HuH-7 (cell line): ENCODE measurements at regions not wholly inside any gene's neighbourhood (a gene's known extent, or its start where the extent isn't known, plus 50 kb on each side); places are given as distances from the start of the nearest gene placed in this dataset.
"Not testable (repeated sequence)": the region's sequence is repeated elsewhere in the genome, so short reads cannot be mapped to it uniquely, and the experiment has no call there.

Experiments used
- DNase-seq: peaks from one replicate; pipeline ENCODE4 v3.0.0; 2011; ENCODE audit warnings: low spot score

DNA sequence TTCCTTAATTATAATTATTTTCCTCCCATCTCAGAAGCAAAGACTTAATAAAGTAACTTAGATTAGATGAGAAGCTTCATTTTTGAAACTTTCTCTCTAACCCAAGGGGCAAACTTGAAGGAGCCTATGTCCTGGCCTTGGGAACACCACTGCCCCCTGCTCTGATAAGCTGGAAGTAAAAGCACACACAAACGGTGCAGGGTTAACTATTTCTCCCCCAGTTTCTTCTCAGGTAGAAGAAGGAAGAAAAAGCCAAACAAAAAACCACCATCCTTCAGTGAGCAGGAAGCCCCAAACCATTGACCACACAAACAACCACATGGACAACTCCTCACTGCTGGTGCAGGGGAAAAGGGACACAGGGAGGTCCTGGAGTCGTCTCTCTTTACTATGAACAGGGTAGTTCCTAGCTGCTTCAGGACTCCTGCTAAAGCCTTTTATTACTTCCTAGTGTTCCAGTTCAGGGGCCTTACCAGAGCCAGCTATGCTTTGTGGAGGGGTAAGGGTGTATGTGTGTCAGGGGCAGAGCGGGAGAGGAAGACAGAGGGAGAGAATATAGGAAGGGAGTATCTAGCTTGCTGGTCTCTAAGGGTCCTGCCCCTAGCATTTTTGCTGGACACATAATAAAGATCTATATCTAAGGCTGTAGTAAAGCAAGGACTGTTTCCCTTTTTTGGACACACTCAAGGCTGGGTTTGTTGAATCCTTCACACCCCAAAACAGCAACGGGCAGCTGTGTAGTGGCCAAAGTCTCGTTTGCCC lies 94.0 kb upstream of the UMPS start:
- no peak for DNase-seq

DNA sequence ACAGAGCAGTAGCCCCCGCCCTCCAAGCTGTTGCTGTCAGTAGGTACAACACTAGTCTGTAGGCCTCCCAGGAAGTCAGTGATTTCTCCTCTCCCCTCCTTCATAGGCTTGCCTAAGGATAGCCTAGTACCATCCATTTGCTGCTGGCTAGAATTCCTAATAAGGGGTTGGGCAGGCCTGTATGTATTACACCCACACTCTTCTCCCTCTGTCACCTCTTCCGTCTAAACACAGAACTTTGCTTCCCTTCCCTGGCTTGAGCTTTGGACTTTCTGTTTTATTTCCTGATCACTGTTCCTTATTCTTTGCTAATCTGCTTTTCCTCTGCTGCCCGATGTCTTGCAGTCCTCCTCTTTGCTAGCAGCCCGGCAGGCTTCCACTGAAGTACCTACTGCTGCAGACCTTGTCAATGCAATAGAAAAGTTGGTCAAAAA lies 93.4 kb upstream of the UMPS start:
- no peak for DNase-seq

DNA sequence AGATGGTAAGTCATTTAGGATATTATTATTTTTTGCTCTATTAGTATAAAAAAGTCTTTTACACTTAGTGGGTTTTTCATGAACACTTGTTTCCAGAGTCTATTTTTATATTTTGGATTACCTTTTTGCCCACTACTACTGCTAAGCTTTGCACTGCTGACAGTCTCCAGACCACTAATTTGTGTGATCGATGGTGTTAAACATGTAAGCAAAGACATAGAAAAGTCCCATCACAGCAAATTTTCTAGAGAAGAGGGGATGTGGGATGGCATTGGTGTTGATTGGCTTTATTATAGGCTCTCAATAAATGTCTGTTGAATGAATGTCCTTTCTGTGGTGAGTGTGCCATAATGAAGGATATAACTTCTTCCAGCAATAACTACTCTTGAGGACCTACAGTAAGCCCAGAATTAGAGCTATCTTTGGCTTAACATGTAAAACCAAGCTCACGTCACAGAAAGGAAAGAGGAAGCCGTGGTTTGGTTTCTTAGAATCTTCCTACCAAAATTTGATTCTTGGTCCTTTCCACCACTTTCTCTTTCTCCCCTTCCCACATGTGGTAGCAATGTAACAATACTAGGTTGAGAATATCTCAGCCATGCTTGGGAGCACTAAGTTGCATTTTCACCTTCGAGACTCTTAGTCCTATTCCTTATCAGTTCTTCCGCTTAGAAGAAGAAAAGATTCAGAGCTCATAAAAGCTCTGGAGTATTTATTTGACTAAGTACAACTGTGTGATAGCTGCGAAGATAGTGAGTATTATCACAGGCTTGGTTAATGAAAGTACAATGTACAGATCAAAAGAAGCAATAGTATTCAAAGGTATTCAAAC lies 90.6 kb upstream of the UMPS start:
- DNase-seq: no peak

DNA sequence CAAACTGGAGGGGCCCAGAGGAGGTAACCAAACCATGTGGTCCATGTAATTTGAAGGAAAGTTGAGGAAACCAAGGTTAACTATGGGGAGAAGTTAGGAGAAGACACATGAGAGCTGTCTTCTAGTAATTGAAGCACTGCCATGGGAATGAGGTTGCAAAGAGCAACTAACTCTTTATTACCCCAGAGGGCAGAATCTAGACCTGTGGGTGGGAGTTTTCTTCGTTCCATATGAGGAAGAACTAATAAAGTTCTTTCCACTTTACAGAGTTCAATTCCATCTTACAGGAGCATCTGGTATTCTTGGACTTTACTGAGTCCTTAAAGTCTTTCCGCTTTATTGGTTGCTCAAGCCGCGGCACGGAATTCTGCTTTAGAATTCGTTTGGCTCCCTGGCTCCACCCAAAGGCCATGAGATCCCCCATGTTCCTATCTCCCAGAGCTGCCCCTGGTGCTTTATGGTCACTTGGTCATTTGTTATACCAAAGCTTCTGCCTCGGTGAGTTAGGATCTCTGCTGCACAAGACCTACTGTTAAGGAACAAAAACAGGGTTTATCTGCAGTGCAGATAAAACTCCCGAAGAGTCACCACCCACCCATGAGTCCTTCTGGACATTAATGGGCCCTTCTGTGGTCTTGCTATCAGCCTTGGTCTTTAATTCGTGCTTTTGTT lies 89.5 kb upstream of the UMPS start:
- no peak for DNase-seq

DNA sequence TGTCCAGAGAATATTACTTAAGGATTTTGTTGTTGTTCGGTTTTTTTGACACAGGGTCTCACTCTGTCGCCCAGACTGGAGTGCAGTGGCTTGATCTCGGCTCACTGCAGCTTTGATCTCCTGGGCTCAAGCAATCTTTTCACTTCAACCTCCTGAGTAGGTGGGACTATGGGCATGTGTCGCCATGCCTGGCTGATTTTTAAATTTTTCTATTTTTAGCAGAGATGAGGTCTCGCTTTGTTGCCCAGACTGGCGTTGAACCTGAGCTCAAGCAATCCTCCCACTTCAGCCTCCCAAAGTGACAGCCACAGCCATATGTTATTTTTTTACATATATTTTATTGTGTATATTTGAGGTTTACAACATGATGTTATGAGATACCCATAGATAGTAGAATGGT lies 86.8 kb upstream of the UMPS start:
- no peak for DNase-seq

DNA sequence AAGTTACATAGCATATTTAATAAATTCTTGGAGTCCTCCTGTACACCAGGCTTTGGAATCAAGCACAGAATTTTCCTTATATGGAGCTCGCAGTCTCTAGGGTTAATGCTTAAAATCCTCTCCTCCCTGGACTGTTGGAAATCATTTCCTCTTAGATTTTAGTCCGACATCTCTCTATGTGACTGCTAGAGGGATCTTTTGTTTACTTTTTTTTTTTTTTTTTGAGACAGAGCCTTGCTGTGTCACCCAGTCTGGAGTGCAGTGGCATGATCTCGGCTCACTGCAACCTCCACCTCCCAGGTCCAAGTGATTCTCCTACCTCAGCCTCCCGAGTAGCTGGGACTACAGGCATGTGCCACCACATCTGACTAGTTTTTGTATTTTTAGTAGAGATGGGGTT lies 84.1 kb upstream of the UMPS start:
- not testable (repeated sequence) for DNase-seq

DNA sequence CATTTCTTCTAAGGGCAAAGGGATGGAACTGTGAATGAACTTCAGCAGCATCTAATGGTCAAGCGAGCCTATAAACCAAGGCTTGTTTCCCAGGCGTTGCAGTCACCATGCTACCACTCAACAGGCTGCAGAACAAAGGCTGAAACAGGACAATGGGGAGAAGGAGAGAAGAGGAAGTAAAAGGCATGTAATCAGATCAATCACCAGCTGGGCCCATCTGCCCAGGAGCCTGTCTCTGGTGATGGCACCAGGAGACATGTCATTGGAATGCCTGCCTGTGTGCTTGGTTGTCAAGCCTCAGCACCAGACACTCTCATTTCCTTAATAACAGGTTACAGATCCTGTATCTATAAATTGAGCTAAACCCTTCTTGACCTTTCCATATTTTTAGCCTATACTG lies 81.7 kb upstream of the UMPS start:
- no peak for DNase-seq

DNA sequence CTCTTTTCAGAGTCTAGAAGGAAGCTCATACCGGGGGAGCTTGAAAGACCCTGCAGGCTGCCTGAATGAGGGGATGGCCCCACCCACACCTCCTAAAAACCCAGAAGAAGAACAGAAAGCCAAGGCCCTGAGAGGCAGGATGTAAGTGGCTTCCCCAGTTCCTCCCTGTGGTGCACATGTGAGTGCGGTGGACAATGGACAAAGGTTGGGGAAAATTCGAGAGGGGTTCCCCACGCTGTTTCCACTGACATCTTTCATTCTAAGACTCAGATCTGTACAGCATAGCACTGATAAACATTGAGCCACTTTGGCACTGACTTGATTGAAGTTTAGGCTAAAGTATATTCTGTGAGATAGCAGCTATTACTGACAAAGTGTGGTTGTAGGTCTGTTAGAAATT lies 79.5 kb upstream of the UMPS start:
- DNase-seq: no peak

DNA sequence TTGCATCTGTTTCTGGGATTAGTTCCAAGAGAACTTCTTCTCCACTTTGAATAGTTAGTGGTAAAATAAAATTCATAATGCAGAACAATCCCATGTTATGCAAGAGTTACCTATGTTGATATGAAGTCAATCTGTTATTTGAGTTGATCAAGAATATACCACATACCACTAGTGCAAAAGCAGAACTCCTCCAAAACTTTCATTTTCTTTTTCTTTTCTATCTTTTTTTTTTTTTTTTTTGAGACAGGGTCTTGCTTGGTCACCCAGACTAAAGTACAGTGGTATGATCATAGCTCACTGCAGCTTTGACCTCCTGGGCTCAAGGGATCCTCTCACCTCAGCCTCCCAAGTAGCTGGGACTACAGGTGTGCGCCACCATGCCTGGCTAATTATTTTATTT lies 78.8 kb upstream of the UMPS start:
- DNase-seq: not testable (repeated sequence)

DNA sequence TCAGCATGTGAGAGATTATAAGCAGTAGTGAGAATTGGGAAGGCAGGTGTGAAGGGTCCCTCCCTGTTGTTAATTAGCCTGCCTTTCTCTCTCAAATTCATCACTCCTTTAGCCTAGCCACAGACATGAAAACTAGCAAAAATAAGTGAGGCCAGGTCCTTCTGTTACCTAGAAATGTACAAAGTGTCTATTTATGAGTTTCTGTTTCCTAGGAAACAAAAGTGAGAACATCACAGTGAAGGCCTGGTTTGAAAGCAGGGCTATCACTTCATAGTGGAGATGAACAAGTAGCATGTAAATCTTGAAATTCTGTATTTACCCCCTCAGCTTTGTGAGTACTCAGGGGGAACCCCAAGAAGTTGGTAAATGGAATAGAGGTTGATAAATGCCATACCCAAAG lies 78.2 kb upstream of the UMPS start:
- no peak for DNase-seq

DNA sequence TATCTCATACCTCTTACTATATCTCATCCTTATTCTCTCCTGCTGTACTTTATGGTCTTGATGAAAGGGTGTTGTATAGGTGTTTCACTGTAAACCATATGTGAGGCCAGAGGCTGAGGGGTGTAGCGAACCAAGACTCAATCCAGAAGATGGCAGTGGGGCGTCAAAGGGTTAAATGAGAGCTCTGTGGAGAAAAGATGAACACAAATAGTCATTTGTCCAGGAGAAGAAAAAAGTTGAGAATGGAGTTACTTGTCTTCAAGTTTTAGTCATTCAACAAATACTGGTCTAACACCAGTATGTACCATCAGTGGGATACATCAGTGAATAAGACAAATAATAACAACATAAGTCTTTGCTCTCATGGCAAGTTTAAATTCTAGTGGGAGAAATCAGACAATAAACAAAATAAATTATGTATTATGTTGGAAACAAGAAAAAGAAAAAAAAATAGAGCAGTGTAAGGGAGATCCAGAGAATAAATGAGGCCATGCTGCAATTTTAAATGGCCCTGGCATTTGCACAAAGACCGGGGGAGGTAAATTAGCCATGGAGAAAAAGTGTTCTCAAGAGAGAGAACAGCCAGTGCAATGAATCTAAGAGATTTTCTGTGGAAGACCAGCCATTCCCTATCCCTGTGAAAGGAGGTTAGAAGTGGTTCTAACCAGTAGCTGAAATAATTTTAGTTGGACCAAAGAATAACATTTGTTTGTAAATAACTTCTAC lies 77.0 kb upstream of the UMPS start:
- DNase-seq: no peak

DNA sequence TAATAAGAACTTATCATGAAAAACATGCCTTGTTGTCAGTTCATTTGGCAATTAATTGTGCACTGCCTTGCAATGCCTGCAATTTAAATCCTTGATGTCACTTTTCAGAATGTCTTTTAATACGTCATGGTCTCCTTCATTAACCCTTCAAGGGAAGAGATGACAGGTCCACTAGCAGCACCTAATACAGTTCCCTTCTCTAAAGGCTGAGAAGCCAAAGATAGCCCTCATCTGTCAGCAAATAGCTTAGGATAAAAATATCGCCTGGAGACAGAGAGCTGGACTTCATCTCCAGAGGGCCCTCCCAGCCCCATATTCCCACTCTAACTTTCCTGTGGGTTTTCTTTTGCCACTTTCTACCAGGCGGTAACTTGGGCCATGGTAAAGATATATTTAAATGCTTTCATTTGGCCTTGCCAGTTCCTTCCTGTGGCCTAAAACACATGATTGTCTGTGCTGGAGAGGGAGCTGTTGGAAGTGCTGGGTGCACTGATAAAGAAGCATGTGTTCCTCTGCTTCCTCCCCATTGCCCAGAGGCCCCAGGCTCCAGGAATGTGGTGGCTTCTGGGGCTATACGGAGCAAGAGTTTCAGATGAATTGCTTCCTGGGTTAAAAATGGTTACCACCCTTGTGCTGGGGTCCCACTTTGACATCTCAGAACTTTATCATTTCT lies 76.3 kb upstream of the UMPS start:
- no peak for DNase-seq

DNA sequence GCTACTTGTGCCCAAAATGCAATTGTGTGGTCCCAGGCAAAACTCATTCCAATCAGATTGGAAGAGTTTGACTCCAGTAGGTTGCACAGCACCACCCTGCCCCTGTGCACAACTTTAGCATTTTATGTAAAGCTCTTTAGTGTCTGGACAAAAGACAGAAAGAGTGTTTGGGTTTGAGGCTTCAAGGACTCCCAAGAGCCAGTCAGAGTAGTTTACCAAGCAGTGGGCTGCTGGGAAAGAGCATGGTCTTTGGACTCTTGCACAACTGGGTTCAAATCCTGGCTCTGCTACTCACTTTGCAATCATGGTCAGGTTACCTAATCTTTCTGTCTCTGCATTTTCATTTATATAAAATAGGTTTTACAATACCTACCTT lies 75.8 kb upstream of the UMPS start:
- DNase-seq: peak; percentile 64

DNA sequence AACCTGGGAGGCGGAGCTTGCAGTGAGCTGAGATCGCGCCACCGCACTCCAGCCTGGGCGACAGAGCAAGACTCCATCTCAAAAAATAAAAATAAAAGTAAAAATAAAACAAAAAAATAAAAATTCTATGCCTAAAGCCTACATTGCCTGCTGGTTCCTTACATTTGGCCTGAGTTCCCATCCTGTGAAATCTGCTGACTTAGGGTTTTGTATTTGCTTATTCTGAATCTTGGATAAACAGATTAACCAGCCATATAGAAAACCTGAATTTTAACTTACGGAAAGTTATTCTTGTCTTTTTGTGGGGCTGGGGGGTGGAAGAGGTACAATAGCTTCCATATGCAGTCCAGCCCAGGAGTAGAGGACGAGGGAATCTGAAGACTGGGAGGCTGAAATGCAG lies 73.7 kb upstream of the UMPS start:
- DNase-seq: no peak

DNA sequence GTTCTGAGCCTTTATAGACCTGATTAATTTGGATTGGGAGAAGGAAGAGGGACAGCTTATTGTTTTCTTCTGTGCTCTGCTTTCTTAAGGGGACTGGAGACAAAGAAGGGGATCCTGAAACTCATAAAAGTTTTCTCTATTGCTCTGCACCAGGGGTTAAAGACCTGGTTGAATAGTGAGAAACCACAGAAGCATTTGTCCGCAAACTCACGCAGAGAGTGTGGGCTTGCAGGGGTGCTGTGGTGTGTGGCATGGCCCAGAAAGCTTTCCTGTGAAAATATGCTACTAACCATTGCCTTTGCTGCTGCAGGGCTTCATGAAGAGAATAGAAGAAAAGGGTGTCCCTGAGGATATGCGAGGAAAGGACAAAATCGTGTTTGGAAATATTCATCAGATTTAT lies 73.1 kb upstream of the UMPS start:
- DNase-seq: no peak

DNA sequence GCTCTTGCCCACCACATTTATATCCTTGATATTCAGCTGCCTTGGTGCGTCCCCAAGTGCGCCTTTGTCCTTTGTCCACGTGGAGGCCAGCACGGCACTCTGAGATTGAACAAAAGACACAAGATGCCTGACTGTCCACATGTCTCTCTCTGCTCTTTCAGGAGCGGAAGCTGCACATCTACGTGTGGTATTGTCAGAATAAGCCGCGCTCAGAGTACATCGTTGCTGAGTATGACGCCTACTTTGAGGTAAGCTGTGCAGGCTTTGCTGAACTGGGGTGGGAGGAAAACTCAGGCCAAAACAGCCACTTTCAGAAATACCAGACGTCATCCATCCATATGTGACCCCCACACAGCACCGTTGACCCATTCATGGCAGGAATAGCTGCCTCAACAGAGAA lies 72.0 kb upstream of the UMPS start:
- DNase-seq: no peak

DNA sequence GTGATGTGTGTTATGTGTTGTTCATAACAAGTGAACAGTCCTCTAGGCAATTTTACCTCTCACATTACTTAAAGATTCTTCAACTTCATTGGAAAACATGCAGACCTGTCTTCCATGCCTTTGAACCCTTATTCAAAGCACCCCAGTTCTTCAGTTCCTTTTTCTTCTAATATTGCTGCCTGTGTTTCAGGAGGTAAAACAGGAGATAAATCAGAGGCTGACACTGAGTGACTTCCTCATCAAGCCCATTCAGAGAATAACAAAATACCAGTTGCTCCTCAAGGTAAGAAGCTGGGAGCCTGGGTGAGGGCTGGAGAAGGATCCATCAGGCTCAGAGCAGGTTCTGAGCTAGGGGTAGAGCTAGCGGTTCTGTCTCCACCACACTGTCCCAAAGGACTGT lies 71.1 kb upstream of the UMPS start:
- no peak for DNase-seq

DNA sequence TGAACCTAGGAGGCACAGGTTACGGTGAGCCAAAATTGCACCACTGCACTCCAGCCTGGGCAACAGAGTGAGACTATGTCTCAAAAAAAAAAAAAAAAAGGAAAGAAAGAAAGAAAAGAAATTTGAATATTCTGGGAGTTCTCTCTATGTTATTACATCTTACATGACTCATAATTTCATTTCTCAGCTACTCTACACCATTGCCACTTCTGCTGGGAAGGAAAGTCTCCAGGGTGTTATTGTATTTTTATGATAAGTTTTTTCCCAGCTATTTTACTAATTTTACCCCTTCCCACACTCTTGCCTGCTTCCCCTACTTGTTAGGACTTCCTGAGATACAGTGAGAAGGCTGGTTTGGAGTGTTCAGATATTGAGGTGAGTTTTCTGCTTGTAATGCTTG lies 69.7 kb upstream of the UMPS start:
- no peak for DNase-seq

DNA sequence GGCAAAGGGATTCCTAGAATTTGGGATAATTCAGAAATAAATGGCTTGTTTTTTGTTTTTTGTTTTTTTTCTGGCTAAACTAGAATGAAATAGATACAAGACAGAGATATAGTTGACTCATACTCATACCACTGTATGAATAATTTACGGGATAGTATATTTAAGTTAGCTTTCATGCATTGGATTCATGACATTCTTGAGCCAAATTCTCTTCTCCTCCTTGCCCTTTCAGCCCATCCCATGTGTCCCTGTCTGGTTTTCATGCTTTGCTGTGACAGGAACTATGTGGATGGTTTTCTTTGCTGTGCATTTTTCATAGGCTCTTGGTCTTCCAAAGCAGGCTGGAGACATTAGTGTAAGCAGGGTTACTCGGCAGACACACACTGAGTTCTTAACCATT lies 66.6 kb upstream of the UMPS start:
- no peak for DNase-seq

DNA sequence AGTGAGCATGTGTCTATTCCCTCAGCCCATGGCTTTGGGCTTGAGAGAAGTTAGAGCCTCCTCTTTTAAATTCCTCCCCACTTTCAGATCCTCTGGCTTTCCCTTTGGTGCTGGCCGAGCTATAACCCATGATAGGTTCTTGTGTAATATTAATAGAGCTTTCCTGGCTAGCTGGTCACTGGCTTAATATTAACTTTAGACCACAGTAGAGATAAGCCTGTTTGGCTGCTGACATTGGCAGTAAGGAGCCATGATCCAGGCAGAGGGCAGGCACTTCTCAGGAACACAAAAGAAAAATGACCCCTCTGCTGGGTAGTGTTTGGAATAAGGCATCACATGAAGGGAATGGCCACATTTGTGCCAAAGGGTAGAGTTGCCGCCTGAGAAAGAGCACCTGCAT lies 65.4 kb upstream of the UMPS start:
- peak; percentile 52 for DNase-seq

DNA sequence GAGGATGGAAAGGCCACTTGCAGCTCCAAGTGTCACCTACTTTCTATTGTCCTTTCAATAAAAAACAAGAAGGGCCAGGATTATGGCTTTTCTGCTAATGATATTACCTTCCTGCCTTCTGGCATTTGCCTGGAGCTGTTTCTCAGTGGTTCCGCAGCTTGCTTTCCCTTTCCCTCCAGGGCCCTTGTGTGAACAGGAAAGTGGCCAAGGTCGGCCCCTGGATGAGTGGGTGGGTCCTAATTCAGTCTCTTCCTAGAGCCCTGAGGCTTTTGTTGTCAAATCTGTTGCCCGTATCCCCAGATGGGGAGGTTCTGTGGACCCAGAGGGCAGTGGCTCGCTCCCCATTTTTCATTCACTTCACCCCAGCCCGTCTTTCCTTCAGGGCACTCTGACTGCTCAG lies 64.2 kb upstream of the UMPS start:
- no peak for DNase-seq

DNA sequence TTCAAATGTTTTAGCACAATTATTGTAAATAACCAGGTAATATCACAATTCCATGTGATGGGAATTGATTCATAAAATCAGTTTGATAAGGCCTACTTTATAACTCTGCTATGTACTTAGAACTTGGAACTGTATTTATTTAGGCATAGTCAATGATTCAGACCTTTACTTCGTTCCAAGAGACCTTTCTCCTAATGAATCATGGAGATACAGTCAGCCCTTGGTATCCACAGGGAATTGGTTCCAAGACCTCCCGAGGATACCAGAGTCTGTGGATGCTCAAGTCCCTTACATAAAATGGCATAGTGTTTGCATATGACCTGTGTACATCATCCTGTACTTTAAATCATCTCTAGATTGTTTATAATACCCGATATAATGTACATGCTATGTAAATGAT lies 60.8 kb upstream of the UMPS start:
- no peak for DNase-seq
